Testis (tissue), 2 donors: ENCODE measurements at regions not wholly inside any gene's neighbourhood (a gene's known extent, or its start where the extent isn't known, plus 50 kb on each side); places are given as distances from the start of the nearest gene placed in this dataset.

Experiments used
- POLR2A ChIP-seq: fragments of 450-650 bp; IDR thresholded peaks from one replicate; pipeline ENCODE4 v1.6.1; 2017; ENCODE audit warnings: antibody characterized with exemption, mild to moderate bottlenecking, moderate library complexity
- TF ChIP-seq, protein P1 (sequence below), 3 experiments: fragments of 450-650 bp in 2 of 3; fragments of 200-600 bp in 1 of 3; sonication (generic) in 1 of 3; IDR thresholded peaks; one replicate each; pipeline ENCODE4 v1.5.1; 2016 to 2019; ENCODE audit warnings: antibody characterized with exemption in 3 of 3, mild to moderate bottlenecking in 2 of 3, moderate library complexity in 1 of 3

DNA sequence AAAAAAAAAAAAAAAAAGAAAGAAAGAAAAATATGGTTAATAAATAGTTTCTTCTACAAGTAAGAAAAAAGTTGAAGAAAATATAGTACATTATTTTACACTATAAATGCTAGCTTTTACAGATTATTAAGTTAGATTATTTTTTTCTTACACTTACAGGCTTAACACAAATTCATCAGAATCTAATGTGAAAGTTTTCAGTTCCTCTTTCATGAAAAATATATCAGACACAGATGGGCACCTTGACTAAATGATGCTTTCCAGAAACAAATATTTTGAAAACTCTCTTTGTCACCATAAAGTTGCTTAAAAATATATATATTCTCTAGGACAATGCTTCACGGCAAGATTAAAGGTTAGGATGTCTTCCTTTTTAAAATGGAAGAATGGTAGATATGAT, 321.8 kb upstream of the HSF2 start:
- TF ChIP-seq, protein P1, sequence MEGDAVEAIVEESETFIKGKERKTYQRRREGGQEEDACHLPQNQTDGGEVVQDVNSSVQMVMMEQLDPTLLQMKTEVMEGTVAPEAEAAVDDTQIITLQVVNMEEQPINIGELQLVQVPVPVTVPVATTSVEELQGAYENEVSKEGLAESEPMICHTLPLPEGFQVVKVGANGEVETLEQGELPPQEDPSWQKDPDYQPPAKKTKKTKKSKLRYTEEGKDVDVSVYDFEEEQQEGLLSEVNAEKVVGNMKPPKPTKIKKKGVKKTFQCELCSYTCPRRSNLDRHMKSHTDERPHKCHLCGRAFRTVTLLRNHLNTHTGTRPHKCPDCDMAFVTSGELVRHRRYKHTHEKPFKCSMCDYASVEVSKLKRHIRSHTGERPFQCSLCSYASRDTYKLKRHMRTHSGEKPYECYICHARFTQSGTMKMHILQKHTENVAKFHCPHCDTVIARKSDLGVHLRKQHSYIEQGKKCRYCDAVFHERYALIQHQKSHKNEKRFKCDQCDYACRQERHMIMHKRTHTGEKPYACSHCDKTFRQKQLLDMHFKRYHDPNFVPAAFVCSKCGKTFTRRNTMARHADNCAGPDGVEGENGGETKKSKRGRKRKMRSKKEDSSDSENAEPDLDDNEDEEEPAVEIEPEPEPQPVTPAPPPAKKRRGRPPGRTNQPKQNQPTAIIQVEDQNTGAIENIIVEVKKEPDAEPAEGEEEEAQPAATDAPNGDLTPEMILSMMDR (IDR thresholded peaks at IDR 0.05) = no peak
- no peak for TF ChIP-seq POLR2A
